Spleen (tissue), 7 donors: ENCODE measurements at regions not wholly inside any gene's neighbourhood (a gene's known extent, or its start where the extent isn't known, plus 50 kb on each side); places are given as distances from the start of the nearest gene placed in this dataset.

ENCODE experiments used
- CTCF ChIP-seq, 11 experiments: fragments of 200-600 bp in 7 of 11; fragments of 450-650 bp in 4 of 11; sonication (generic) in 4 of 11; IDR thresholded peaks in 8 of 11; conservative IDR thresholded peaks in 3 of 11; 1 replicate in 7 of 11; 2 replicates in 4 of 11; pipeline versions ENCODE4 v1.4.0 to v1.8.0; 2016 to 2021; ENCODE audit warnings: antibody characterized with exemption in 11 of 11, inconsistent platforms in 4 of 11, mild to moderate bottlenecking in 1 of 11
- POLR2A ChIP-seq, 3 donors: fragments of 450-650 bp; IDR thresholded peaks; one replicate each; pipeline ENCODE4 v1.5.1; 2017; ENCODE audit warnings: antibody characterized with exemption in 3 of 3, mild to moderate bottlenecking in 1 of 3
- donor health status: DM: no; HTN: no; CAD: no; lungs with moderate emphysema.
- donor health status: DM: no; HTN: no; CAD: no.
- donor health status: DM: no; HTN: no; CAD: no.

GRCh38 chr1:198969981-198970380 lies 331.1 kb downstream of the PTPRC start:
- TF ChIP-seq CTCF (IDR thresholded peaks at IDR 0.05 in 8 of 11, conservative IDR thresholded peaks at IDR 0.05 in 3 of 11): no peak
- no peak for TF ChIP-seq POLR2A (IDR thresholded peaks at IDR 0.05)
